Spleen (tissue), 11 donors: ENCODE measurements at regions not wholly inside any gene's neighbourhood (a gene's known extent, or its start where the extent isn't known, plus 50 kb on each side); places are given as distances from the start of the nearest gene placed in this dataset.

Experiments used
- DNase-seq: peaks from one replicate; pipeline ENCODE4 v3.0.0-alpha.2; 2020
- H3K27ac ChIP-seq, 8 donors: fragments of 200-600 bp; sonication (generic) in 7 of 8; 1 replicate in 4 of 8; 2 replicates in 4 of 8; pipeline versions ENCODE4 v1.5.0 to v1.8.0; 2016 to 2021; ENCODE audit warnings: inconsistent platforms in 4 of 8, mild to moderate bottlenecking in 4 of 8, moderate library complexity in 1 of 8
- H3K27me3 ChIP-seq, 7 donors: fragments of 200-600 bp; sonication (generic) in 6 of 7; replicated peaks in 1 of 7; 1 replicate in 4 of 7; 2 replicates in 3 of 7; pipeline versions ENCODE4 v1.5.0 to v1.8.0; 2016 to 2021; ENCODE audit warnings: inconsistent platforms in 3 of 7, mild to moderate bottlenecking in 1 of 7
- H3K36me3 ChIP-seq, 6 donors: fragments of 200-600 bp; sonication (generic) in 5 of 6; 1 replicate in 4 of 6; 2 replicates in 2 of 6; pipeline versions ENCODE4 v1.5.0 to v1.8.0; 2016 to 2021; ENCODE audit warnings: inconsistent platforms in 2 of 6
- H3K4me1 ChIP-seq, 6 donors: fragments of 200-600 bp; sonication (generic) in 5 of 6; 1 replicate in 3 of 6; 2 replicates in 3 of 6; pipeline versions ENCODE4 v1.5.0 to v1.8.0; 2016 to 2021; ENCODE audit warnings: inconsistent platforms in 3 of 6
- H3K4me3 ChIP-seq, 8 donors: fragments of 200-600 bp; sonication (generic) in 7 of 8; 1 replicate in 4 of 8; 2 replicates in 4 of 8; pipeline versions ENCODE4 v1.5.0 to v1.8.0; 2016 to 2021; ENCODE audit warnings: inconsistent platforms in 4 of 8, mild to moderate bottlenecking in 4 of 8, moderate library complexity in 2 of 8
- H3K9me3 ChIP-seq, 8 donors: fragments of 200-600 bp; sonication (generic) in 7 of 8; 1 replicate in 4 of 8; 2 replicates in 4 of 8; pipeline versions ENCODE4 v1.5.0 to v1.8.0; 2016 to 2021; ENCODE audit warnings: inconsistent platforms in 4 of 8
- POLR2A ChIP-seq, 3 donors: fragments of 450-650 bp; IDR thresholded peaks; one replicate each; pipeline ENCODE4 v1.5.1; 2017; ENCODE audit warnings: antibody characterized with exemption in 3 of 3, mild to moderate bottlenecking in 1 of 3
- POLR2AphosphoS5 ChIP-seq, 3 donors: sonication (generic); formaldehyde crosslinking; IDR thresholded peaks; one replicate each; pipeline ENCODE4 v1.5.1; 2017; ENCODE audit warnings: antibody characterized with exemption in 3 of 3
- WGBS, 5 donors: extraction: QIAGEN DNeasy Blood & Tissue Kit in 3 of 5; methylation state at CpG; one replicate each; pipeline versions ENCODE4 v1.1.5 to v1.1.7; 2013 to 2018; 5-methylcytosine and 5-hydroxymethylcytosine counted together
- intact Hi-C: fragments of 100-400 bp; cut with DNase I; formaldehyde crosslinking; loops from one replicate; pipeline ENCODE4 v1.15.0; 2023; ENCODE audit warnings: low total_unique reads
- TF ChIP-seq, protein P1 (sequence below), 11 experiments: fragments of 200-600 bp in 7 of 11; fragments of 450-650 bp in 4 of 11; sonication (generic) in 4 of 11; IDR thresholded peaks in 8 of 11; conservative IDR thresholded peaks in 3 of 11; 1 replicate in 7 of 11; 2 replicates in 4 of 11; pipeline versions ENCODE4 v1.4.0 to v1.8.0; 2016 to 2021; ENCODE audit warnings: antibody characterized with exemption in 11 of 11, inconsistent platforms in 4 of 11, mild to moderate bottlenecking in 1 of 11
- donor health status: healthy with polysubstance abuse.
- donor health status: DM: no; HTN: no; CAD: no; lungs with moderate emphysema.
- donor health status: DM: no; HTN: no; CAD: no.
- donor health status: Bipolar disorder and iron deficiency.
- donor health status: healthy.
- donor health status: DM: no; HTN: no; CAD: no.
- donor health status: DM: yes; HTN: yes; CAD: no.

DNA sequence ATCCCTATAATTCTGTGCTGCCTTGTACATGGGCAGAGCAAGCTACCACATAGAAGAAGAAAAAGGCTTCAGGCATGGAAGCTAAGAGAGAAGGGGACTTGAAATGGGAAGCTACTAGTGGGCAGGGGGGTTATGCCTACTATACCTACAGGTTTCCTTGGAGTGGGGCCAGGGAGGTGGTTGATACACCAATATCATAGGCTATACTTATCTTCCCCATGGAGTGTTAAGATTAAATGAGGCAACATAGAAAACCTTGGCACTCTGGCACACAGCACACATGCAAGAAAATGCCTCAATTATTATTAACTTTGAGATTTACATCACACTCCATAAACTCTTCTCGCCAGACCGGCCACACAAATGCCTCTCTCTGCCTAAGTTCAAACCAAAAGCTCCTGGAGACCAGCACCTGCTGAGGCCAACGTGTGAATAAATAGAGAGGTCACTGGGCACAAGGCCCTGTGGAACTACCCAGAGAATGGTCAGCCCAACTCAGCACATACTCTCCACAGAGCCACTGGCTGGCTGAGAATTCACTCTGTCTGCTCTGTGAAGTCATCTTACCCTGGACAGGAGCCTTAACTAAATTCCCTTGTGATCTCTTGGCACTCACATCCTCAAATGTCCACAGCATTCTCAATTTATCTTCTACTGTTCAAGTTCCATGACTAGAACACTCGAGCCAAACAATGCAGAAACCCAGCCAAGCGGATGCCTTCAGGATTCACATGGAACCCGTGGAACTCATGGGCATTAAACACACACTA, 498.7 kb downstream of the BCL11A start:
- no peaks in the 10 kb centered on the region for H3K27me3 ChIP-seq
- no peak overlapping the region for H3K27ac ChIP-seq
- H3K4me1 ChIP-seq, result peaks cover 0 to 9% (median 0%) of the 10 kb centered on the region in 6 donors
- intact Hi-C loops, result no loop called here
- no peak overlapping the region for H3K4me3 ChIP-seq
- H3K36me3 ChIP-seq, result no peaks in the 10 kb centered on the region
- TF ChIP-seq, protein P1, sequence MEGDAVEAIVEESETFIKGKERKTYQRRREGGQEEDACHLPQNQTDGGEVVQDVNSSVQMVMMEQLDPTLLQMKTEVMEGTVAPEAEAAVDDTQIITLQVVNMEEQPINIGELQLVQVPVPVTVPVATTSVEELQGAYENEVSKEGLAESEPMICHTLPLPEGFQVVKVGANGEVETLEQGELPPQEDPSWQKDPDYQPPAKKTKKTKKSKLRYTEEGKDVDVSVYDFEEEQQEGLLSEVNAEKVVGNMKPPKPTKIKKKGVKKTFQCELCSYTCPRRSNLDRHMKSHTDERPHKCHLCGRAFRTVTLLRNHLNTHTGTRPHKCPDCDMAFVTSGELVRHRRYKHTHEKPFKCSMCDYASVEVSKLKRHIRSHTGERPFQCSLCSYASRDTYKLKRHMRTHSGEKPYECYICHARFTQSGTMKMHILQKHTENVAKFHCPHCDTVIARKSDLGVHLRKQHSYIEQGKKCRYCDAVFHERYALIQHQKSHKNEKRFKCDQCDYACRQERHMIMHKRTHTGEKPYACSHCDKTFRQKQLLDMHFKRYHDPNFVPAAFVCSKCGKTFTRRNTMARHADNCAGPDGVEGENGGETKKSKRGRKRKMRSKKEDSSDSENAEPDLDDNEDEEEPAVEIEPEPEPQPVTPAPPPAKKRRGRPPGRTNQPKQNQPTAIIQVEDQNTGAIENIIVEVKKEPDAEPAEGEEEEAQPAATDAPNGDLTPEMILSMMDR (IDR thresholded peaks at IDR 0.05 in 8 of 11, conservative IDR thresholded peaks at IDR 0.05 in 3 of 11), result no peak
- TF ChIP-seq POLR2AphosphoS5 (IDR thresholded peaks at IDR 0.05) (no peak), POLR2A (IDR thresholded peaks at IDR 0.05) (no peak)
- WGBS, 5 donors, result 68 to 73% (median 72%) methylated on average over 6 of the region's 6 CpGs
- H3K9me3 ChIP-seq, result no peaks in the 10 kb centered on the region
- no peak for DNase-seq

DNA sequence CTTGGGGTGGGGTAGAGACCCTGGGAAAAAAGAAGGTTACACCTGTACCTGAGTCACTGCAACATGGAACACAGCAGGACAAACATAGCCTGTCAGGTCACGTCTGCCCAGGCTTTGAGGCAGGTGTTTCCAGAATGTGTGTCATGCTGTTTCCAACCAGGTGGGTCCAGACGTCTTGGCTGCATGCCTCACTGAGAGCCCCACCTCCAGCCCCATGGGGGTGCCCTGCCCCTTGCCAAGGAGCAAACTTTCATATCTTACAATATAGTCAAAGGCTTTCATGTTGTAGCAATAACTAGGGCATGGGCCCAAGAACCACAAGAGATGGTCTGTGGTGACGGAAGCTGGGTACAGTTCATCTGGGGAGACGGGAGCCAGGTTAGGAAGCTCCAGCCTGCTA, 499.7 kb downstream of the BCL11A start:
- no peak for DNase-seq
- Histone ChIP-seq H3K27ac (no peak overlapping the region), H3K4me1 (peaks cover 0 to 3% (median 0%) of the 10 kb centered on the region in 6 donors), H3K36me3 (no peaks in the 10 kb centered on the region), H3K27me3 (no peaks in the 10 kb centered on the region), H3K4me3 (no peak overlapping the region), H3K9me3 (no peaks in the 10 kb centered on the region)
- 40 to 74% (median 62%) methylated on average over 4 of the region's 4 CpGs for WGBS, 5 donors
- no peak for TF ChIP-seq POLR2A (IDR thresholded peaks at IDR 0.05)
- no peak for TF ChIP-seq POLR2AphosphoS5 (IDR thresholded peaks at IDR 0.05)
- TF ChIP-seq, protein P1 (IDR thresholded peaks at IDR 0.05 in 8 of 11, conservative IDR thresholded peaks at IDR 0.05 in 3 of 11), result no peak
- intact Hi-C loops, result no loop called here

DNA sequence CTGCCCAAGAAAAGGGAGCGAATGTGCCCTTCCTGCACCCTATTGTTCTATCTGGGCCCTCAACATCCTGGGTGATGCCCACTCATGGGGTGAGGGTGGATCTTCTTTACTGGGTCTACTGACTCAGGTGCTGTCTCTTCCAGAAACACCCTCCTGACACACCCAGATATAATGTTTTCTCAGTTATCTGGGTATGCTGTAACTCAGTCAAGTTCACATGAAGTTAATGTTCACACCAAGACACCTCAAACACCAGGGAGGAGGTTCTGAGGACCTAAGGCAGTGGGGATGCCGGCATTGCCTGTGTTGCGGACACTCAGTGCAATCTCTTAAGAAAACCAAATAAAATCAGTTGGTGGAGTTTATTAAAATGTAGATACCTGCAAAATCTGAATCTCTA, 500.9 kb downstream of the BCL11A start:
- H3K36me3 ChIP-seq, result no peaks in the 10 kb centered on the region
- H3K4me3 ChIP-seq, result no peak overlapping the region
- WGBS, 5 donors, result 87 to 100% (median 96%) methylated on average over 3 of the region's 3 CpGs
- no peaks in the 10 kb centered on the region for H3K9me3 ChIP-seq
- DNase-seq, result no peak
- TF ChIP-seq, protein P1 (IDR thresholded peaks at IDR 0.05 in 8 of 11, conservative IDR thresholded peaks at IDR 0.05 in 3 of 11), result no peak
- no peak for TF ChIP-seq POLR2AphosphoS5 (IDR thresholded peaks at IDR 0.05)
- TF ChIP-seq POLR2A (IDR thresholded peaks at IDR 0.05), result no peak
- no peaks in the 10 kb centered on the region for H3K4me1 ChIP-seq
- H3K27me3 ChIP-seq, result no peaks in the 10 kb centered on the region
- no peak overlapping the region for H3K27ac ChIP-seq
- intact Hi-C loops, result no loop called here

DNA sequence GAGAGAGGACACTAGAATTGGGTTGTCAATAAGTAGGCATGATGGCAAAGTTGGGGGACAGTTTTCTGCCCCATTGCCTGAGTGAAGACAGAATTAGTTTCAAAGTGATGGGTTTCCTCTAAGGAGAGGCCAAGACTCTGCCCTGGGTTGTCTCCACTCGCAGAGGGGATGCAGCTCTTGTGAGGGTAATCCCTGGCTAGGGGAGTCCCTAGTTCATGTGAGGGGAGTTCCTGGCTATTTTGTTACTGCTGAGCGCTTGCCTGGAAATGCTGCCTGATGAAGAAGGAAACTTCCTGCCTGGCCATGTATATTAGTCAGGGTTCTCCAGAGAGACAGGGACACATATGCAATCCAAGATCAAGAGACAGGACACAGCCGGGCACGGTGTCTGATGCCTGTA, 501.5 kb downstream of the BCL11A start:
- no peak overlapping the region for H3K27ac ChIP-seq
- H3K4me3 ChIP-seq, result no peak overlapping the region
- DNase-seq, result no peak
- H3K4me1 ChIP-seq, result no peaks in the 10 kb centered on the region
- no peaks in the 10 kb centered on the region for H3K36me3 ChIP-seq
- TF ChIP-seq POLR2A (IDR thresholded peaks at IDR 0.05), result no peak
- TF ChIP-seq, protein P1 (IDR thresholded peaks at IDR 0.05 in 8 of 11, conservative IDR thresholded peaks at IDR 0.05 in 3 of 11), result no peak
- 77 to 96% (median 84%) methylated on average over 4 of the region's 4 CpGs for WGBS, 5 donors
- intact Hi-C loops, result no loop called here
- no peaks in the 10 kb centered on the region for H3K27me3 ChIP-seq
- no peaks in the 10 kb centered on the region for H3K9me3 ChIP-seq
